Dermis microvascular lymphatic vessel endothelial cell (primary cell): ENCODE measurements at regions not wholly inside any gene's neighbourhood (a gene's known extent, or its start where the extent isn't known, plus 50 kb on each side); places are given as distances from the start of the nearest gene placed in this dataset.
"Not testable (repeated sequence)": the region's sequence is repeated elsewhere in the genome, so short reads cannot be mapped to it uniquely, and the experiment has no call there.

Source experiments
- DNase-seq, 2 donors: peaks; one replicate each; pipeline versions ENCODE4 v3.0.0 to v3.0.0-alpha.2; 2010; ENCODE audit warnings: low read depth in 2 of 2

GRCh38 chr20:30811885-30812671 is 445.4 kb upstream of the DEFB115 start:
- peak in 1 of 2 donors; percentile 38 for DNase-seq

GRCh38 chr20:30812739-30813411 is 444.6 kb upstream of the DEFB115 start:
- DNase-seq, result no peak

DNA sequence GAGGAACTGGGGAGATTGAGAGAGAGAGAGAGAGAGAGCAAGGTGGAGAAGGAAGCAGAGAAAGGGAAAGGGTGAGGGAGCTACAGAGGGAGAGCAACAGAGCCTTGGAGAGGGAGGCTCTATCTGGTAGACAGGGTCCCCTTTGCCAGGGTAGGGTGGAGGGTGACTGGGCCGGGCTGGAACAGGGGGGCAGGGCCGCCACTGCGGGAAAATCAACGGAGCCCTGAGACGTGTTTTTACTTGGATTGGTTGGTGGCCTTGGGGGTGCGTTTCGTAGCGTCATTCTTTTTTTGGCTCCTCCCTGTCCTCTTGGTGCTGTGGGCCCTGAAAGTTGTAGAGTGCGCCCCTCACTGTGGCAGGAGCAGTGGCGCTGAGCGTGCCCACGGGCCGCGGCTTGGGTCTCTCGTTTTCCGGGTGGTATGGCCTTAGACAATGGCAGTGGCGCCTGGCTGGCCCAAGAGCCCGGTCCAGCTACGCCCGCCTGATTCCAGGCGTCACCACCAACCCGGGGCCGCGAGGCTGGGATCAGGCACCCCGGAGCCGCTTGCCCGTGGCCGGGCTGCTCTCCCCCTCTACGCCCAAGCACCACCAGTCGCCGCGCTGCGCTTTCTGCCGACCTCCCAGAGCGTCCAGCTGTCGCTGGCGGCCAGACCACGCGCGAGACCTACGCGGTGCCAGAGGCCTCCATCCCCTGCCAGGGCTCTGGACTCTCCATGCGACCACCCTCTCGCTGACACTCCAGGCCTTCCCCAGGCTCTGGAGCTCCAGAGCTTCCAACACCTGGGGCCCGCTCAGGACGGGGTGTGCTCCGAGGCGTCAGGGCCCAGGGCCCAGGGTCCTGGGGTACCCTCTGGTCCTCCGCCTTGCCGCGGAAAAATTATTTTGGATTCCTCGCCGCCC is 443.8 kb upstream of the DEFB115 start:
- DNase-seq, result not testable (repeated sequence)

DNA sequence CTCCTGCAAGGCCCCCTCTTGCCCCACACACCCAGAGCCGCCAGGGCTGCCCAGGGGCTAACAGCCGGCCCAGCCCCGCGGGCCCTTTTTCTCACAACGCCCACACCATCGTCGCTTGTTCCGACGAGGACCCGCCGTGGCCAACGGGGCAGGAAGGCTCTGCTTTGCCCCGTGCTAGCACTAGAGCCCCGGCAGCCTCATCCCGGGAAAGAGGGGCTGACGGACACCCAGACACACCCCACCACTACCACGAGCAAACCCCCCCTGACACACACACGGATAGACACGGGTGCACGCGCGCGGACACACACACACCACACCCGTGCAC is 443.2 kb upstream of the DEFB115 start:
- DNase-seq, result not testable (repeated sequence)

DNA sequence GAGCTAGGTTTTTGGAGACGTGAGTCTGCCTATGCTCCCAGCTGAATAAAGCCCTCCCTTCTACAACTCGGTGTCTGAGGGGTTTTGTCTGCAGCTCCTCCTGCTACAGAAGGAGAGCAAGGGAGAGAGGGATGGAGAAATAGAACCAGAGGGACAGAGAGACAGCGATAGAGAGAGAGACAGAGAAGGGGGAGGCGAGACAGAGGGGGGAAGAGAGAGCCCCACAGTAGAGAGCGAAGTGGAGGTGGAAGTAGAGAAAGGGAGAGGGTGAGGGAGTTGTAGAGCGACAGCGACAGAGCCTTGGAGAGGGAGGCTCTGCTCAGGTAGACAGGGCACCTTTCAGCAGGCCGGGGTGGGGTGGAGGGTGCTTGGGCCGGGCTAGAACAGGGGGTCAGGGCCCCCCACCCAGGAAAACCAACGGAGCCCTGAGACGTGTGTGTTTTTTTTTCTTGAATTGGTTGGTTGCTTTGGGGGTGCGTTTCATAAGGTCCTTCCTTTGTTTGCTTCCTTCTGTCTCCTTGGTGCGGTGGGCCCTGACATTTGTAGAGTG is 442.4 kb upstream of the DEFB115 start:
- not testable (repeated sequence) for DNase-seq

DNA sequence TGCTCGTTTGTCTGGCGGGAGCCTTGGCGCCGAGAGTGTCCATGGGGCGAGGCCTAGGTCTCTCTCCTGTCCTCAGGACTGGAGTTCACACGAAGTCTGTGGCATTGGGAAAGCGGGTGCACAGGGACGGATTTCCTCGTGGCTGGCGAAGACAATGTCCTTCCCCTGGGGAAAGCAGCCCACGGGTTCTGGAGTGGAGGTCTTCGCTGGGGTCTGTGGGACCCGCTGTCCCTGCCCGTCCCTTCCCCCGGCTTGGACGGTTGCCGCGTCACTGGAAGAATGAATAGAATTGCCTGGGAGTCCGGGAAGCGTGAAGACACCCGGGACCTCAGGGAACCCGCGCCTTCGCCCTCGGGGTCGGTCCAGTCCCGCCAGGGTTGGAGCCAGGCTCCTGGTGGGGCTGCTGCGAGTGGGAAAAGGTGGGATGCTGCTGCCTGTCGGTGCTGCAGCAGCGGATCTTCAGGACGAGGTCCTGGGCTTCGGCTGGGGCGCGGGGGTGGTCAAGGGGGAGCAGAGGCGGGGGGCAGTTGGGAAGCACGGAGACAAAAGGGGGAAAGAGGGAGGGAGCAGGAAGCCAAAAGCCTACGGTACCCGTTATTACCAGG is 441.8 kb upstream of the DEFB115 start:
- no peak for DNase-seq

DNA sequence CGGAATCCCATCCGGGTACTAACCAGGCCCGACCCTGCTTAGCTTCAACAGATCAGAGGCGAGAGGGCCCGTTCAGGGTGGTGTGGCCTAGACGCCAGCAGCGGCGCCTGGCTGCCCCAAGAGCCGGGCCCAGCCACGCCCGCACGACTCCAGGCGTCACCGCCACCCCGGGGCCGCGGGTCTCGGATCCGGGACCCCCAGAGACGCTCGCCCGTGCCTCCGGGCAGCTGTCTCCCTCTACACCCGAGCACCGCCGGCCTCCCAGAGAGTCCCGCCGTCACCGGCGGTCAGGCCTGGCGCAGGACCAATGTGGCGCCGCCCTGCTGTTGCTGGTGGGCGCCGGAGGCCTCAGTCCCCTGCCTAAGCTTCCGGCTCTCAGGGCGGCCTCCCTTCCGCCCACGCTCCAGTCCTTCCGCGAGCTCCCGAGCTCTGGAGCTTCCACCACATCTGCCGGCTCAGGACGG is 441.2 kb upstream of the DEFB115 start:
- DNase-seq, result no peak

GRCh38 chr20:30821615-30822014 is 435.8 kb upstream of the DEFB115 start:
- not testable (repeated sequence) for DNase-seq

GRCh38 chr20:30824666-30825065 is 432.8 kb upstream of the DEFB115 start:
- not testable (repeated sequence) for DNase-seq

DNA sequence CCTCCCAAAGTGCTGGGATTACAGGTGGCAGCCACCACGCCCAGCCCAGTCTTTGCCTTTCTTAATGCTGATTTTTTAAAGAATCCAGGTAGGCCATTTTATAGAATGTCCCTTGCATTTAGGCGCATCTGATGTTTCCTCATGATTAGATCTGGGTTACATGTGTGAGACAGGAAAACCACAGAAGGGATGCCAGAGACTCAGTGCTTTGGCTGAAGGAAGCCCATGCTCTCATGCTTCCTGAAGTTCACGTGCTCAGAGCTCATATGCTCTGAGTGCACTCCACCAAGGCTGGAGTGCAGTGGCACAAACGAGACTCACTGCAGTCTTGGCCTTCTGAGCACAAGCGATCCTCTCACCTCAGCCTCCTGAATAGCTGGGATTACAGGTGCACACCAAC is 411.5 kb upstream of the DEFB115 start:
- not testable (repeated sequence) for DNase-seq

- not testable (repeated sequence) for DNase-seq
These were observed 389.2 kb upstream of the DEFB115 start for GRCh38 chr20:30868271-30868670.

DNA sequence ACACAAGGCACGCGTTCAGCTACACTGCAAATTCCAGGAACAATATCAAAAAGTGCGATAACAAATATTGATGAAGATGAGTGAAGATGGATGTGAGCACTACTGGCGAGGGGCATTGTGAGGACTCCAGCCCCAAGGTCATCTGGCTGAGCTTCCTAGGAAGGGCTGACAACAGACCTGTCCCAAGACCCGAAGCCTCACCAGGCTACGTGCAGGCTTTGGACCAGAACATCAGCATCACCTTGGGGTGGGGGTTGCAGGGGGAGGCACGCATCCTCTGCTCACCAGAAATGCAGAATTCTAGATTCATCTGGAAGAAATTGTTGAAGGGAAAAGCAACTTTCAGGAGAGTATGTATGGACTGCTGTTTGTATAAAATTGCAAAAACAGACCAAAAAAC is 386.3 kb upstream of the DEFB115 start:
- not testable (repeated sequence) for DNase-seq

GRCh38 chr20:30872252-30872651 is 385.2 kb upstream of the DEFB115 start:
- not testable (repeated sequence) for DNase-seq

DNA sequence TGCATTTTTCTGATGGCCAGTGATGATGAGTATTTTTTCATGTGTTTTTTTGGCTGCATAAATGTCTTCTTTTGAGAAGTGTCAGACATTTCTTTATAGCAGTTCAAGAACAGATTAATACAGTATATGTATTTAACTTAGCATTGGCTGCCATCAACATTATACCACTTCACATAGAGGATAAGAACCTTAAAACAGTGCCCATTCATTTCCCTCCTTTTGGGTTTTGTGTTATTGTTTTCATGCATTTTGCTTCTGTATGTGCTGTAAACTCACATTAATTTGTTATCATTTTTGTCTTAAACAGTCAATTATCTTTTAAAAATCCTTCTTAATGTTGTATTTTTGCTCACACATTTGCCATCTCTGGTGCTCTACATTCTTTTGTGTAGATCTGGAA is 381.6 kb upstream of the DEFB115 start:
- DNase-seq, result not testable (repeated sequence)

GRCh38 chr20:30891400-30891799 is 366.1 kb upstream of the DEFB115 start:
- DNase-seq, result not testable (repeated sequence)

GRCh38 chr20:30892541-30893345 is 364.7 kb upstream of the DEFB115 start:
- no peak for DNase-seq

DNA sequence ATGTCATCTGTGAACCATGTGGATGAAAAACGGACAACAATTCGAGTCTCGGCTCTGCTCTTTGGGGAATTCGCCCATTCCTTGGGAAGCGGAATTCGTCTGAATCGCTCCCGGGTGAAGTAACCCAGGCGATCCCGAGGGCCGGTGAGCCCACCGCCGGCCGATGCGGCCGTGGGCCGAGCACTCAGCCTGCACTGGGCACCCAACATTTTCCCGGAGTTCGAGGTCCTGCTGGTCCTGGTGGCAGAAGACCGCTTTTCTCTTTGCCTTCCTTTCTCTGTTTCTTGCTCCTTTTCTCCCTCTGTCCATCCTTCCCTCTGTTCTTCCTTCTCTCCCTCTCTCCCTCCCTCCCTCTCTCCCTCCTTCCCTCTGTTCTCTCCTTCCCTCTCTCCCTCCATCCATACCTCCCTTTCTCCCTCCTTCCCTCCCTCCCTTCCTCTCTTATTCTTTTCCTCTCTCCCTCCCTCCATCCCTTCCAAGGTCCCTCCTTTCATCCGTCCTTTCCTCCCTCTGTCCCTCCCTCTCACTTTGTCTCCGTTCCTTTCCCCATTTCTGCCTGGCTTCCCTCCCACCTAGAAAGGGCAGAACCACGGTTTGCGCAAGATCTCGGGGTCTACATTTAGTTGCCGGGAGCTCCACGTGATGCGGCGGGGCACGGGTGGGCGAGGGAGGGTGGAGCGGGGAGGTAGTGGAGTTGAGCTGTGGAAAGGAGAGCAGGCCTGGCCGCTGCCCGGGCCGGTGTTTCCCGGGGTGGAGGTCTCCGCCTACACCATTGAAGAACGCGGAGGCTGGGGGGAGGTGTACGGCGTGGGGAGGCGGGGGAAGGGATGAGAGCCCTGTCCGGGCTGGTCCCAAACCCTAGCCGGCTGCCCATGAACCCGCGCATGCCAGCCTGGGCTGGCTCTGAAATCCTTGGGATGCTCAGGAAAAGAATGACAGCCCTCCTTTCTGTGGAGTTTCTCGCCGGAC is 363.8 kb upstream of the DEFB115 start:
- not testable (repeated sequence) for DNase-seq

- not testable (repeated sequence) for DNase-seq
These were observed 362.6 kb upstream of the DEFB115 start for GRCh38 chr20:30894707-30895353.

DNA sequence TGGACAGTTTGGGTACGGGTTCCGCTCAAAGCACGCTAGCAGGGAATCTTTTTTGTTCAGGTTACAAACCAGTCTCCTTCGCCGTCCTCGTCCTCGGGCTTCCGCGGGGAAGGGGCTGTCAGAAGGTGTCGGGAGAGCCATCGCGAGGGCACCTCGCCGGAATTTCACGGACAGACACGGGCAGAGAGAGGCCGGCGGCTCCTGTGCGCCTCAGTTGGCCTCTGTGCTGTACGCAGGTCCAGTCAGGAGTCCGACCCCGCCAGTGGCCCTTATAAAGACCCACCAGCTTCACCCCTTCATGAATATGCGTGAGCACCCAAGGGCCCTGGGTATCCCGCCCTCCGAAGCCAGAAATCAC is 362.1 kb upstream of the DEFB115 start:
- DNase-seq, result not testable (repeated sequence)
